ENCODE measurements at regions not wholly inside any gene's neighbourhood (a gene's known extent, or its start where the extent isn't known, plus 50 kb on each side); places are given as distances from the start of the nearest gene placed in this dataset.
"Not testable (repeated sequence)": the region's sequence is repeated elsewhere in the genome, so short reads cannot be mapped to it uniquely, and the experiment has no call there.

- no peak for DNase-seq (ENCODE audit: low read depth in 1 of 2, low spot score in 1 of 2)
These were observed 268.8 kb upstream of the RASGEF1B start for GRCh38 chr4:81740487-81740886.

GRCh38 chr4:81738891-81739290 lies 267.2 kb upstream of the RASGEF1B start:
- no peak for DNase-seq (ENCODE audit: low read depth in 1 of 2, low spot score in 1 of 2)

GRCh38 chr4:81737865-81738559 lies 266.3 kb upstream of the RASGEF1B start:
- DNase-seq (ENCODE audit: low read depth in 1 of 2, low spot score in 1 of 2): no peak

GRCh38 chr4:81736324-81736723 lies 264.6 kb upstream of the RASGEF1B start:
- DNase-seq (ENCODE audit: low read depth in 1 of 2, low spot score in 1 of 2): no peak

- DNase-seq (ENCODE audit: low read depth in 1 of 2, low spot score in 1 of 2): no peak
These were observed 261.3 kb upstream of the RASGEF1B start for GRCh38 chr4:81732980-81733379.

- DNase-seq (ENCODE audit: low read depth in 1 of 2, low spot score in 1 of 2): peak in 1 of 2 donors; percentile 24
These were observed 253.2 kb upstream of the RASGEF1B start for GRCh38 chr4:81724925-81725329.

- no peak for DNase-seq (ENCODE audit: low read depth in 1 of 2, low spot score in 1 of 2)
These were observed 252.3 kb upstream of the RASGEF1B start for GRCh38 chr4:81723927-81724587.

GRCh38 chr4:81723019-81723884 lies 251.5 kb upstream of the RASGEF1B start:
- DNase-seq (ENCODE audit: low read depth in 1 of 2, low spot score in 1 of 2): no peak

GRCh38 chr4:81722290-81722851 lies 250.7 kb upstream of the RASGEF1B start:
- DNase-seq (ENCODE audit: low read depth in 1 of 2, low spot score in 1 of 2): no peak

GRCh38 chr4:81715757-81716156 lies 244.1 kb upstream of the RASGEF1B start:
- DNase-seq (ENCODE audit: low read depth in 1 of 2, low spot score in 1 of 2): no peak

GRCh38 chr4:81715357-81715756 lies 243.7 kb upstream of the RASGEF1B start:
- DNase-seq (ENCODE audit: low read depth in 1 of 2, low spot score in 1 of 2): not testable (repeated sequence)

GRCh38 chr4:81714291-81714690 lies 242.6 kb upstream of the RASGEF1B start:
- DNase-seq (ENCODE audit: low read depth in 1 of 2, low spot score in 1 of 2): no peak

GRCh38 chr4:81712714-81713113 lies 241.0 kb upstream of the RASGEF1B start:
- DNase-seq (ENCODE audit: low read depth in 1 of 2, low spot score in 1 of 2): no peak

- no peak for DNase-seq (ENCODE audit: low read depth in 1 of 2, low spot score in 1 of 2)
These were observed 232.8 kb upstream of the RASGEF1B start for GRCh38 chr4:81704461-81704860.

GRCh38 chr4:81700189-81700588 lies 228.5 kb upstream of the RASGEF1B start:
- no peak for DNase-seq (ENCODE audit: low read depth in 1 of 2, low spot score in 1 of 2)

- DNase-seq (ENCODE audit: low read depth in 1 of 2, low spot score in 1 of 2): no peak
These were observed 227.0 kb upstream of the RASGEF1B start for GRCh38 chr4:81698538-81699296.

- DNase-seq (ENCODE audit: low read depth in 1 of 2, low spot score in 1 of 2): no peak
These were observed 222.6 kb upstream of the RASGEF1B start for GRCh38 chr4:81694176-81694913.

GRCh38 chr4:81690871-81691270 lies 219.2 kb upstream of the RASGEF1B start:
- DNase-seq (ENCODE audit: low read depth in 1 of 2, low spot score in 1 of 2): no peak

- no peak for DNase-seq (ENCODE audit: low read depth in 1 of 2, low spot score in 1 of 2)
These were observed 216.4 kb upstream of the RASGEF1B start for GRCh38 chr4:81688085-81688484.

GRCh38 chr4:81687471-81687870 lies 215.8 kb upstream of the RASGEF1B start:
- DNase-seq (ENCODE audit: low read depth in 1 of 2, low spot score in 1 of 2): no peak
